Coronary artery (tissue), 2 donors: ENCODE measurements at regions not wholly inside any gene's neighbourhood (a gene's known extent, or its start where the extent isn't known, plus 50 kb on each side); places are given as distances from the start of the nearest gene placed in this dataset.

ENCODE experiments used
- DNase-seq: peaks from one replicate; pipeline ENCODE4 v3.0.0-alpha.2; 2017; ENCODE audit warnings: low spot score
- H3K27ac ChIP-seq, 2 donors: fragments of 200-600 bp; sonication (generic); one replicate each; pipeline ENCODE4 v1.5.1; 2016 to 2019
- H3K4me3 ChIP-seq: fragments of 200-600 bp; sonication (generic); 2 replicates; pipeline ENCODE4 v1.5.1; 2016; ENCODE audit warnings: mild to moderate bottlenecking, moderate library complexity
- TF ChIP-seq, protein P1 (sequence below): fragments of 200-600 bp; sonication (generic); IDR thresholded peaks from one replicate; pipeline ENCODE4 v1.5.1; 2019; ENCODE audit warnings: antibody characterized with exemption

DNA sequence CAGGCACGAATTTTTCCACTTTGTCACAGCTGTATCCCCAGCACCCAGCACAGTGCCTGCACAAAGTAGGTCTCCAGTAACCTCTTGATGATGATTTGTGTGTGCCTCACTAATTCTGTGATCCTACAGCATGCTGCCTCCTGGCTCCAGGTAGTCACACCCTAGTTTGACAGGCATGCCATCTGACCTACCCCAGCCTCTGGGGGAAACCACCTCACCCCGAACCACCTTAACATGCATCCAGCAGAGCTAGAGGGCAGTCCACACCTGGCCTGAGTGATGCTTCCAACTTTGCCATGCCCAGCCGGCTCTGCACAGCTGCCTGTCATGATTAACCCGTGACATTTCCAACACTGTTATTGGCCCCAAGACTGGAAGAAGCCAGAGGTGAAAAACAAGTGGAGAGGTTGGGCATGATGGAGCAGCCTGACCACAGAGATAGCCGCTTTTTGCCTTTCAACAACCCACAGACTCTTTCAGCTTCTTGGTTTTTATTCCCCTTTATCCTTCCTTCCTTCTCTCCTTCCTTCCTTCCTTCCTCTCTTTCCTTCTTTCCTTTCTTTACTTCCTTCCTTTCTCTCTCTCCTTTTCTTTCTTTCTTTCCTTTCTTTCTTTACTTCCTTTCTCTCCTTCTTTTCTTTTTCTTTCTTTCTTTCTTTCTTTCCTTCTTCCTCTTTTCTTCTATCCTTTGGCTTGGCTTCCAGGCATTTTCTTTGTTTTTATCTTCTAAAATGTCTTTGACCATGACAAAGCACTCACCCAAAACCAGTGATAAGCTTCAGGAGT, 294.4 kb upstream of the SIX2 start:
- TF ChIP-seq, protein P1, sequence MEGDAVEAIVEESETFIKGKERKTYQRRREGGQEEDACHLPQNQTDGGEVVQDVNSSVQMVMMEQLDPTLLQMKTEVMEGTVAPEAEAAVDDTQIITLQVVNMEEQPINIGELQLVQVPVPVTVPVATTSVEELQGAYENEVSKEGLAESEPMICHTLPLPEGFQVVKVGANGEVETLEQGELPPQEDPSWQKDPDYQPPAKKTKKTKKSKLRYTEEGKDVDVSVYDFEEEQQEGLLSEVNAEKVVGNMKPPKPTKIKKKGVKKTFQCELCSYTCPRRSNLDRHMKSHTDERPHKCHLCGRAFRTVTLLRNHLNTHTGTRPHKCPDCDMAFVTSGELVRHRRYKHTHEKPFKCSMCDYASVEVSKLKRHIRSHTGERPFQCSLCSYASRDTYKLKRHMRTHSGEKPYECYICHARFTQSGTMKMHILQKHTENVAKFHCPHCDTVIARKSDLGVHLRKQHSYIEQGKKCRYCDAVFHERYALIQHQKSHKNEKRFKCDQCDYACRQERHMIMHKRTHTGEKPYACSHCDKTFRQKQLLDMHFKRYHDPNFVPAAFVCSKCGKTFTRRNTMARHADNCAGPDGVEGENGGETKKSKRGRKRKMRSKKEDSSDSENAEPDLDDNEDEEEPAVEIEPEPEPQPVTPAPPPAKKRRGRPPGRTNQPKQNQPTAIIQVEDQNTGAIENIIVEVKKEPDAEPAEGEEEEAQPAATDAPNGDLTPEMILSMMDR: no peak
- DNase-seq: no peak
- H3K27ac ChIP-seq: no peak overlapping the region
- no peak overlapping the region for H3K4me3 ChIP-seq

DNA sequence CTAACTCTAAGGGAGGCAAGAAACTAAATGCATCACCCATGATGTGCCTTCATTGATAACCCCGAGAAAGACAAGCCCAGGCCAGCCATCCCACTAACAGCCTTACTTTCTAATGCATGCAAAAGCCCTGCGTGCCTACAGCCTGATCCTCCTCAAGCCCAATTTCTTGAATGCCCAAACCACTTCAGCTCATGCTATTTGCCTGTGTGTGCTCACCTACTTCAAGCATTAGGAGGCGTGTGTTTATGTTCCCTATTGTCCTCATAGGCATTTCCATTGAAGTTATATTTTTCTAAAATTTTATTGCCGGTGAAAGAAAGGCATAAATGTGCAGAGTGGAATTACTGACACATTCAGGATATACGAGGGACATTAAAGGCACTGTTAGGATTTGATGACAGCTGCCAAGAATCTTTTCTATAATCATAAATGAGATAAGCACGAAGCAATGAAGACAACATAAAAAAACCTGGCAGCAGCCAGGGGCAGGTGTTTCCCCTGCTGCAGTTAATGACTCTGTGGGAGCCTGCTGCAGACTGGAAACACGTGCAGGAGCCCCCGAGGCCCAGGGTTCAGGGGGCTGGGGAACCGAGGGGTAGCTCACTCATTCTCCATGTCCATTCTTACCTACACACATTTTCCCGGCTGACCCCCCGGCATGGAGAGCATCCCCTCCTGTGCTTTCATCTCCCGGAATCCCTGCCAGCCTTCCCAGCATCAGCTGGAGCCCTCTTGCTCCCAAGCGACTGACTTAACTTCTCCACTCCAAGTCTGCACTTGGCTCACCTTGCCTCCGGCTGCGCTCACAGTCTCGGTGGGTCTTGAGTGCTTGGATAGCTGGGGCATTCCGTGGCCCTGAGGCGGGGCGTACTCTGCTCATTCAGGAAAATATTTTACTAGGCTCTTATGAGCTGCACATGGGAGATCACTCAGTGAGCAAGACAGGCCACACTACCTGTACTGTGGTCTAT, 292.3 kb upstream of the SIX2 start:
- no peak for DNase-seq
- Histone ChIP-seq H3K4me3 (no peak overlapping the region), H3K27ac (no peak overlapping the region)
- TF ChIP-seq, protein P1: no peak

DNA sequence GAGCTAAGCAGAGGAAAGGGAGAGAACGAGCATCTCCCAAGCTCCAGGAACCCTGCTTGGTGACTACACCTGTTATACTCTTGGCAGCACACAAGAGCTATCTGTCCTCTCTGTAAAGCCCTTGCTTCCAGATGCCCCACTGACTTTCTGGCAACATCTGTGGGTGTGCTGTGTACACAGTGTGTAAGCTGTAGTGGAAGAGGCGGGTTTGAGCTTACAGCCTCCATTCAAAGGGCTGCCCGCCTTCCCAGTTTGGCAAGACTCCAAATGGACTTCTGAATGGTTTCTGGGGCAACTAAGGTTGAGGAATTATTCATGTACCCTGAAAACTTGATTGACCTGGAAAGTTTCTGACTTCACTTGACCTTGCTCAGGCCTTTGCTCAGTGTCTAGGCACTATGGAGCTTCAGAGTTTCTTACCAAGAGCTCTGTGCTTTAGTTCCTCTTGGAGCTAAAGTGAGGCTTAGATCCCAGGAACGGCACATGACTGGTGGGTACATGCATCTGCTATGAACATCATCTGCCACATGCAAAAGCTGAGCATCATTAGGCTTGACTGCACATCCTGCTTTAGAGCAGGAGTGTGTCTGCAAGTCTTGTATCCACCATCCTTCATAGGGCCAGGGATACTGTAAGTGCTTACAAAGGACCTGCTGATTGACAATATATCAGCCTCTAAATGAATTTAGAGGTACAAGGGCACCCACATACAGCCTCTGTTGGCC, 290.9 kb upstream of the SIX2 start:
- H3K4me3 ChIP-seq: no peak overlapping the region
- DNase-seq: no peak
- no peak overlapping the region for H3K27ac ChIP-seq
- TF ChIP-seq, protein P1: no peak

DNA sequence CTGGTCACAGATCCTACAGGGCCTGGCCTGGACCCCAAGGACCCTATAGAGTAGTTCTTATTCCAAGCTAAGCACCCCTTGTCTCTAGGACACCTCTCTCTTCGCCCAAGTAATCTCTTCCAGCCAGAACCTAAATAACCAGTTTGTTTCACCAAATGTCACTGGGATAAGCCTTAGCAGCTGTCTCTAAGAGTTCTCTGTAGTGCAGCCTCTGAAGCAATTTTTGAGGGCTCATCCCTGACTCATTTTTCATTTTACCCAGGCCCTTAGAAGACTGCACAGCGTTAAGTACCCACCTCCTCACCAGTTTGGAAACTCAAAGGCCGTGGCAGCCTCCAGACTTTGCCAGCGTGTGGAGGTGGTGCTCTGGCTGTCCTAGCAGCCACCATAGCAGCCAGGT, 290.1 kb upstream of the SIX2 start:
- DNase-seq: no peak
- TF ChIP-seq, protein P1: no peak
- Histone ChIP-seq H3K4me3 (no peak overlapping the region), H3K27ac (no peak overlapping the region)

DNA sequence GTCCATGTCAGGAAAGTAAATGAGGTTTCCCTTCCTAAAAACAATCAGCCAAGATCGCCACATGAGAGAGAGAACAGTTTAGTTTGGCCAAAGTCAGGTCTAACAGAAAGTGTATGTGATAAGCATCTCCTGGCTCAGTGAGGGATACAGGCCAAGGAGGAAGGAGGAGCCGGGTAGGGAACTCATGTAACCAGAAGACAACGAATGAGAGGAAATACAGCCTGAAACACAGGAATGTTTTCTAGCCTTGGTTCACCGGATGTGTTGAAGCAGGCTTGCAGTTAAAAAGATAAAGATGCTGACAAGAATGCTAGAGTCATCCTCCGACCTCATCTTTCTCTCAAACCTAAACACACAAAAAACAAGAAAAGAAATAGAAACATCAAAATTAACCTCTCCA, 283.9 kb upstream of the SIX2 start:
- no peak for DNase-seq
- Histone ChIP-seq H3K27ac (no peak overlapping the region), H3K4me3 (no peak overlapping the region)
- TF ChIP-seq, protein P1: no peak

DNA sequence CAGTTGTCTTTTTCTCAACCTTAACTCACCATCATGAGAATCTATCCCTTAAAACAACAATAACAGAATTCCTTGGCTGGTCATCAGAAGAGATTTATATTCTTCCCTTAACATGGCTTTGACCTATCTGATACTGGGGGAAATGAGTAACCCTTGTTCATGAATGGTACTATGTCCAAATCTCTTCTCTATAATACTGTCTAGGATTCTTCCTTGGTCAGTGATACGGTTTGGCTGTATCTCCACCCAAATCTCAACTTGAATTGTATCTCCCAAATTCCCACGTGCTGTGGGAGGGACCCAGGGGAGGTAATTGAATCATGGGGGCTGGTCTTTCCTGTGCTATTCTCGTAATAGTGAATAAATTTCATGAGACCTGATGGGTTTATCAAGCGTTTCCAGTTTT, 282.0 kb upstream of the SIX2 start:
- TF ChIP-seq, protein P1: no peak
- Histone ChIP-seq H3K4me3 (no peak overlapping the region), H3K27ac (no peak overlapping the region)
- no peak for DNase-seq
